SK-N-SH (cell line): ENCODE measurements at regions not wholly inside any gene's neighbourhood (a gene's known extent, or its start where the extent isn't known, plus 50 kb on each side); places are given as distances from the start of the nearest gene placed in this dataset.
A peak's percentile ranks its signal among the peaks of the same experiment; 100 is the strongest.

ENCODE experiments used
- CTCF ChIA-PET: fragments of 300-600, 350-600 bp; formaldehyde crosslinking; extraction: SDS; loops from one replicate; lab custom pipeline; 2021; lab: Yijun Ruan, JAX
- POLR2A ChIA-PET: fragments of 350-600 bp; sonication (Branson Sonifier 250); formaldehyde crosslinking; extraction: SDS; loops from one replicate; lab custom pipeline; 2020; ENCODE audit warnings: antibody characterized with exemption, inconsistent platforms; lab: Yijun Ruan, JAX
- DNase-seq: peaks from one replicate; pipeline ENCODE4 v3.0.0; 2012
- H2AFZ ChIP-seq: fragments of 200-600 bp; sonication (generic); 2 replicates; pipeline ENCODE4 v1.8.1; 2016; ENCODE audit warnings: antibody characterized with exemption, mild to moderate bottlenecking, low read depth
- H3F3A ChIP-seq: fragments of 200-600 bp; sonication (generic); replicated peaks from 2 replicates; pipeline ENCODE3; 2016; ENCODE audit warnings: antibody characterized with exemption, mild to moderate bottlenecking; ENCODE audit not compliant: insufficient read depth
- H3K27ac ChIP-seq, 2 experiments: fragments of 200-500 bp in 1 of 2; fragments of 200-600 bp in 1 of 2; sonication (Bioruptor generic) in 1 of 2; sonication (generic), shearing (Covaris generic) in 1 of 2; 2 replicates each; pipeline versions ENCODE4 v1.5.1 to v1.6.1; 2014 to 2016; ENCODE audit warnings: low read depth in 2 of 2, inconsistent platforms in 1 of 2, low read length in 1 of 2, mild to moderate bottlenecking in 1 of 2, mixed read lengths in 1 of 2
- H3K27me3 ChIP-seq: fragments of 200-600 bp; sonication (generic), shearing (Covaris generic); 2 replicates; pipeline ENCODE4 v1.6.1; 2016; ENCODE audit warnings: mixed run types; ENCODE audit not compliant: insufficient read depth
- H3K36me3 ChIP-seq, 2 experiments: fragments of 200-500 bp in 1 of 2; fragments of 200-600 bp in 1 of 2; sonication (Bioruptor generic) in 1 of 2; sonication (generic) in 1 of 2; replicated peaks in 1 of 2; 2 replicates each; pipeline versions ENCODE3 to v1.5.1; 2014 to 2016; ENCODE audit warnings: low read length in 1 of 2, mild to moderate bottlenecking in 1 of 2; ENCODE audit not compliant: insufficient read depth in 2 of 2, control insufficient read depth in 1 of 2
- H3K4me1 ChIP-seq, 2 experiments: fragments of 200-500 bp in 1 of 2; fragments of 200-600 bp in 1 of 2; sonication (Bioruptor generic) in 1 of 2; sonication (generic), shearing (Covaris generic) in 1 of 2; 2 replicates each; pipeline versions ENCODE4 v1.5.1 to v1.6.1; 2014 to 2016; ENCODE audit warnings: low read depth in 1 of 2, low read length in 1 of 2, mixed run types in 1 of 2; ENCODE audit not compliant: insufficient read depth in 2 of 2, control insufficient read depth in 1 of 2
- H3K4me2 ChIP-seq: fragments of 200-600 bp; sonication (generic), shearing (Covaris generic); 2 replicates; pipeline ENCODE4 v1.6.1; 2017; ENCODE audit warnings: mixed run types
- H3K4me3 ChIP-seq, 2 experiments: fragments of 200-500 bp in 1 of 2; fragments of 200-600 bp in 1 of 2; sonication (Bioruptor generic) in 1 of 2; sonication (generic), shearing (Covaris generic) in 1 of 2; 2 replicates each; pipeline versions ENCODE4 v1.5.1 to v1.8.1; 2014 to 2016; ENCODE audit warnings: low read depth in 2 of 2, inconsistent platforms in 1 of 2, low read length in 1 of 2, mild to moderate bottlenecking in 1 of 2, mixed read lengths in 1 of 2, moderate library complexity in 1 of 2
- H3K79me2 ChIP-seq: fragments of 200-600 bp; sonication (generic); 2 replicates; pipeline ENCODE4 v1.8.1; 2017; ENCODE audit warnings: mild to moderate bottlenecking; ENCODE audit not compliant: insufficient read depth
- H3K9ac ChIP-seq: fragments of 200-600 bp; sonication (generic); 2 replicates; pipeline ENCODE4 v1.6.1; 2017; ENCODE audit warnings: mixed run types
- H3K9me2 ChIP-seq: fragments of 200-600 bp; sonication (generic); 2 replicates; pipeline ENCODE4 v1.6.1; 2017; ENCODE audit warnings: mixed run types
- H3K9me3 ChIP-seq: fragments of 200-600 bp; sonication (generic); 2 replicates; pipeline ENCODE4 v1.6.1; 2017; ENCODE audit warnings: mixed run types, mild to moderate bottlenecking, moderate library complexity
- H4K20me1 ChIP-seq: fragments of 200-600 bp; sonication (generic); 2 replicates; pipeline ENCODE4 v1.6.1; 2017; ENCODE audit warnings: mild to moderate bottlenecking, mixed run types; ENCODE audit not compliant: insufficient read depth
- CHD2 ChIP-seq: fragments of 150-350 bp; IDR thresholded peaks from 2 replicates; pipeline ENCODE4 v1.6.1; 2018; ENCODE audit warnings: low read length; ENCODE audit not compliant: partially characterized antibody
- CTCF ChIP-seq: fragments of 200-600 bp; sonication (generic); IDR thresholded peaks from 2 replicates; pipeline ENCODE4 v1.6.1; 2017; ENCODE audit warnings: antibody characterized with exemption, mild to moderate bottlenecking, moderate library complexity
- ELF1 ChIP-seq: IDR thresholded peaks from 2 replicates; pipeline ENCODE4 v1.4.0; 2012
- FOXJ3 ChIP-seq: sonication (generic); formaldehyde crosslinking; IDR thresholded peaks from 2 replicates; pipeline ENCODE4 v1.5.1; 2020; ENCODE audit warnings: mild to moderate bottlenecking, missing genetic modification reagents
- JUND ChIP-seq: IDR thresholded peaks from 2 replicates; pipeline ENCODE4 v1.4.0; 2012
- NRF1 ChIP-seq: IDR thresholded peaks from 2 replicates; pipeline ENCODE4 v1.6.1; 2012; ENCODE audit warnings: low read depth, mild to moderate bottlenecking, low read length
- RAD21 ChIP-seq: IDR thresholded peaks from 2 replicates; pipeline ENCODE4 v1.6.1; 2012; ENCODE audit warnings: mild to moderate bottlenecking, low read length
- RXRA ChIP-seq: IDR thresholded peaks from 2 replicates; pipeline ENCODE4 v1.4.0; 2012; ENCODE audit warnings: low read depth, mild to moderate bottlenecking, borderline replicate concordance
- SMC3 ChIP-seq: IDR thresholded peaks from 2 replicates; pipeline ENCODE4 v1.6.1; 2012; ENCODE audit warnings: low read depth, low read length, improper control_type of control experiment
- TCF12 ChIP-seq: IDR thresholded peaks from 2 replicates; pipeline ENCODE4 v1.4.0; 2012
- TEAD4 ChIP-seq: IDR thresholded peaks from 2 replicates; pipeline ENCODE4 v1.4.0; 2012; ENCODE audit warnings: mild to moderate bottlenecking, borderline replicate concordance; ENCODE audit not compliant: insufficient read depth
- USF2 ChIP-seq: fragments of 150-350 bp; IDR thresholded peaks from 2 replicates; pipeline ENCODE4 v1.6.1; 2017; ENCODE audit warnings: antibody characterized with exemption, low read length, low read depth, borderline replicate concordance
- ZBTB33 ChIP-seq: IDR thresholded peaks from 2 replicates; pipeline ENCODE4 v1.4.0; 2012; ENCODE audit warnings: low read depth, borderline replicate concordance
- WGBS: methylation state at CpG from one replicate; pipeline ENCODE4 v1.1.6; 2017; ENCODE audit warnings: low lambda C conversion rate; 5-methylcytosine and 5-hydroxymethylcytosine counted together

- DNase-seq, result no peak
- H3K9me3 ChIP-seq, result no peaks in the 10 kb centered on the region
- no peak overlapping the region for H2AFZ ChIP-seq
- H3K27ac ChIP-seq, result no peak overlapping the region
- no peaks in the 10 kb centered on the region for H3K4me1 ChIP-seq
- no peaks in the 10 kb centered on the region for H3K79me2 ChIP-seq
- H3K27me3 ChIP-seq, result no peaks in the 10 kb centered on the region; the same call in 1 of the 2 replicates
- no peaks in the 10 kb centered on the region for H3K36me3 ChIP-seq
- no peaks in the 10 kb centered on the region for H3K9me2 ChIP-seq
- H3K4me2 ChIP-seq, result no peak overlapping the region
- H4K20me1 ChIP-seq, result no peaks in the 10 kb centered on the region
- no peak overlapping the region for H3K4me3 ChIP-seq
- TF ChIP-seq ELF1 (no peak), RXRA (no peak), CHD2 (no peak), TEAD4 (no peak), ZBTB33 (no peak), NRF1 (no peak), RAD21 (no peak)
- CTCF ChIA-PET, result interaction anchor here (1.2 to 2.6 kb wide), 6 partner anchors 23 to 283 kb away, joined by 3 to 15 read pairs (median 4); no protein-coding TSS in a partner anchor
- 34% methylated on average over 7 of the region's 8 CpGs for WGBS
- POLR2A ChIA-PET, result no interaction called here
- H3K9ac ChIP-seq, result no peak overlapping the region
- no peaks in the 10 kb centered on the region for H3F3A ChIP-seq
These were observed 102.8 kb downstream of the GGTLC2 start for GRCh38 chr22:22746963-22747933.

DNA sequence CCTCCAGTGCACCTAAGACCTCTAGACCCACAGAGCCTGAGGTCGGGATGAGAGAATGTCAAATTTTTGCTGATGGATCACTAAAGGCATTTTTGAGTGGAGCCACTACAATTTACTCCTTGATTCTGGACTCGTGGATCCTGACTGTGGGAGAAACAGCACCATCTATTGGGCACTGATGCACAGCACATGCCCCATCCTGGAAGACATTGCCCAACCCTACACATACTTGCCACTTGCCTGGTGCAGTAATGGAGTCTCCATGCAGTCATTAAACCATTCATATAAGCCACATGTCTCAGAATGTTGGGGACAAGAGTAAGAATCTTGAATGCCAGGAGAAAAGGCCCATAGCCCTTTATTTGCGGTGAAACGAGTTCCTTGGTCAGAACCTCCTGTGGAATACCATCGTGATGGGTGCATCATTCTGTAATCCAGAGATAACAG, 103.9 kb downstream of the GGTLC2 start:
- TF ChIP-seq FOXJ3 (CRISPR knock-in tag) (no peak), TCF12 (no peak), SMC3 (peak; percentile 37), RAD21 (peak; percentile 66), NRF1 (no peak), JUND (no peak), USF2 (no peak), RXRA (no peak), CTCF (peak; percentile 56)
- Histone ChIP-seq H3K27ac (no peak overlapping the region), H3K79me2 (no peaks in the 10 kb centered on the region), H4K20me1 (no peaks in the 10 kb centered on the region), H3K9me3 (no peaks in the 10 kb centered on the region), H3K4me2 (no peak overlapping the region), H3K9ac (no peak overlapping the region), H3K27me3 (no peaks in the 10 kb centered on the region; the same call in 1 of the 2 replicates), H3K4me3 (no peak overlapping the region), H3F3A (no peaks in the 10 kb centered on the region), H3K4me1 (no peaks in the 10 kb centered on the region), H2AFZ (no peak overlapping the region), H3K36me3 (no peaks in the 10 kb centered on the region), H3K9me2 (no peaks in the 10 kb centered on the region)
- POLR2A ChIA-PET, result no interaction called here
- CTCF ChIA-PET, result interaction anchor here (1.1 to 9.6 kb wide), 4 partner anchors 10 to 134 kb away, joined by 3 to 99 read pairs (median 6); no protein-coding TSS in a partner anchor
- 49% methylated on average over 5 of the region's 5 CpGs for WGBS
- DNase-seq, result peak; percentile 44
